Left ventricle myocardium inferior (tissue), 1 donor: ENCODE measurements at regions not wholly inside any gene's neighbourhood (a gene's known extent, or its start where the extent isn't known, plus 50 kb on each side); places are given as distances from the start of the nearest gene placed in this dataset.

ENCODE experiments used
- DNase-seq: peaks from one replicate; pipeline ENCODE4 v3.0.0-alpha.2; 2020
- H3K27ac ChIP-seq: fragments of 200-600 bp; replicated peaks from 2 replicates; pipeline ENCODE4 v1.8.0; 2021
- H3K27me3 ChIP-seq: fragments of 200-600 bp; 2 replicates; pipeline ENCODE4 v1.8.0; 2021; ENCODE audit warnings: low read depth
- H3K36me3 ChIP-seq: fragments of 200-600 bp; 2 replicates; pipeline ENCODE4 v1.8.0; 2021
- H3K4me1 ChIP-seq: fragments of 200-600 bp; 2 replicates; pipeline ENCODE4 v1.8.0; 2021
- H3K4me3 ChIP-seq: fragments of 200-600 bp; 2 replicates; pipeline ENCODE4 v1.8.0; 2021; ENCODE audit warnings: mild to moderate bottlenecking, moderate library complexity
- H3K9me3 ChIP-seq: fragments of 200-600 bp; replicated peaks from 2 replicates; pipeline ENCODE4 v1.8.0; 2021
- CTCF ChIP-seq: fragments of 200-600 bp; IDR thresholded peaks from 2 replicates; pipeline ENCODE4 v1.8.0; 2021; ENCODE audit warnings: antibody characterized with exemption, mild to moderate bottlenecking, borderline replicate concordance
- intact Hi-C: fragments of 100-400 bp; cut with micrococcal nuclease; formaldehyde crosslinking; loops from one replicate; pipeline ENCODE4 v1.11.0; 2022
- donor health status: DM: no; HTN: yes; CAD: no; lungs with severe emphysema.

GRCh38 chr3:102016417-102016816 lies 167.1 kb downstream of the NFKBIZ start:
- no peak for TF ChIP-seq CTCF
- intact Hi-C loops: no loop called here

GRCh38 chr3:102017784-102018183 lies 168.5 kb downstream of the NFKBIZ start:
- no peaks in the 10 kb centered on the region for H3K4me1 ChIP-seq
- peaks cover 37% of the 10 kb centered on the region for H3K9me3 ChIP-seq
- no peak for TF ChIP-seq CTCF
- no peak overlapping the region for H3K4me3 ChIP-seq
- intact Hi-C loops: no loop called here
- no peaks in the 10 kb centered on the region for H3K27me3 ChIP-seq
- no peaks in the 10 kb centered on the region for H3K36me3 ChIP-seq
- DNase-seq: no peak
- no peak overlapping the region for H3K27ac ChIP-seq

More at GRCh38 chr3:102016417-102016816, 167.1 kb downstream of the NFKBIZ start:
- Histone ChIP-seq H3K4me3 (no peak overlapping the region), H3K27me3 (no peaks in the 10 kb centered on the region), H3K9me3 (peaks cover 40% of the 10 kb centered on the region), H3K4me1 (no peaks in the 10 kb centered on the region), H3K36me3 (no peaks in the 10 kb centered on the region), H3K27ac (no peak overlapping the region)
- DNase-seq: no peak

- no peaks in the 10 kb centered on the region for H3K4me1 ChIP-seq
- no peak overlapping the region for H3K4me3 ChIP-seq
- H3K36me3 ChIP-seq: no peaks in the 10 kb centered on the region
- H3K27me3 ChIP-seq: no peaks in the 10 kb centered on the region
- no peak for DNase-seq
- no peak for TF ChIP-seq CTCF
- no peak overlapping the region for H3K27ac ChIP-seq
- peaks cover 29% of the 10 kb centered on the region for H3K9me3 ChIP-seq
- intact Hi-C loops: no loop called here
These were observed 169.2 kb downstream of the NFKBIZ start for GRCh38 chr3:102018551-102018950.

- no peak overlapping the region for H3K4me3 ChIP-seq
- intact Hi-C loops: no loop called here
- peaks cover 9% of the 10 kb centered on the region for H3K9me3 ChIP-seq
- no peaks in the 10 kb centered on the region for H3K36me3 ChIP-seq
- H3K4me1 ChIP-seq: no peaks in the 10 kb centered on the region
- no peaks in the 10 kb centered on the region for H3K27me3 ChIP-seq
- no peak overlapping the region for H3K27ac ChIP-seq
- DNase-seq: no peak
- no peak for TF ChIP-seq CTCF
These were observed 171.4 kb downstream of the NFKBIZ start for GRCh38 chr3:102020735-102021134.

DNA sequence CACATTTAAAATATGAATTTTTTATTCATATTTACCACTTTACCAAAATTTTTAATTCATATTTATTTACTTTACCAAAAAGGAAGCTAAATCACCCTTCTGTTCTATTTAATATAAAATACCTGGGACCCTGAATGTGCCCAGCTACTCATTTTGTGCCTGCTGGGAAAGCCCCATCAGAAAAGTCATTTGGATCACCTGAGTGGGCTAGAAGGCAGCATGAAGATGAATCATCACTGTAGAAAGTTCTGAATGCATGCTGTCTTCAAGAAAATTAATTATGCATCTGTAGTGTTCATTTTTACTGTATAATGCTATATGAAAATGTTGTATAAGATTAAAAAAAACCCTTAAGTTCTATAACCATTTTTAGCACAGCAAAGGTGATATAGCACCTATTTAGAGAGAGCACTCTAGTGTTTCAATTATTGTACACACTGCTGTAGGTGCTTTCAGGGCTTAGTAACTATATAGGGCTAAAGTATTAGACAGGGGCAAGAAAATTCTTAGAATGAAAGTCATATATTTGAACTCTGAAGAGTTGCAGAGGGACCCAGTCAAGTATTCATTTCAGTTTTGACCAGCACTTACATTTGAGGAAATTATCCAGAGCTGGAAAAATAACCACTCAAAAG lies 175.1 kb downstream of the NFKBIZ start:
- TF ChIP-seq CTCF: no peak
- no peaks in the 10 kb centered on the region for H3K27me3 ChIP-seq
- no peaks in the 10 kb centered on the region for H3K36me3 ChIP-seq
- H3K9me3 ChIP-seq: no peaks in the 10 kb centered on the region
- intact Hi-C loops: no loop called here
- H3K4me3 ChIP-seq: no peak overlapping the region
- no peaks in the 10 kb centered on the region for H3K4me1 ChIP-seq
- no peak overlapping the region for H3K27ac ChIP-seq
- DNase-seq: no peak
